Lower leg skin (tissue), 4 donors: ENCODE measurements at regions not wholly inside any gene's neighbourhood (a gene's known extent, or its start where the extent isn't known, plus 50 kb on each side); places are given as distances from the start of the nearest gene placed in this dataset.

Source experiments
- DNase-seq, 2 donors: peaks; one replicate each; pipeline ENCODE4 v3.0.0-alpha.2; 2019; ENCODE audit warnings: low spot score in 2 of 2
- H3K4me3 ChIP-seq: fragments of 200-600 bp; sonication (generic); 2 replicates; pipeline ENCODE4 v1.5.1; 2017; ENCODE audit warnings: mild to moderate bottlenecking, low read depth; ENCODE audit not compliant: poor library complexity, severe bottlenecking
- CTCF ChIP-seq, 3 donors: fragments of 450-650 bp; IDR thresholded peaks; one replicate each; pipeline ENCODE4 v1.5.1; 2016; ENCODE audit warnings: antibody characterized with exemption in 3 of 3, mild to moderate bottlenecking in 3 of 3, moderate library complexity in 2 of 3
- POLR2A ChIP-seq, 2 donors: fragments of 450-650 bp; IDR thresholded peaks; one replicate each; pipeline ENCODE4 v1.6.1; 2016 to 2017; ENCODE audit warnings: antibody characterized with exemption in 2 of 2, mild to moderate bottlenecking in 1 of 2, moderate library complexity in 1 of 2
- WGBS, 2 donors: methylation state at CpG; one replicate each; pipeline ENCODE4 v1.1.5; 2018; 5-methylcytosine and 5-hydroxymethylcytosine counted together
- intact Hi-C: fragments of 100-400 bp; cut with DNase I; formaldehyde crosslinking; loops from one replicate; pipeline ENCODE4 v1.15.0; 2023; ENCODE audit warnings: low total_unique reads

- 48 to 50% methylated on average over 5 of the region's 5 CpGs for whole genome bisulfite sequencing, 2 donors
- TF ChIP-seq CTCF (IDR thresholded peaks at IDR 0.05) (no peak), POLR2A (IDR thresholded peaks at IDR 0.05) (no peak)
- no peak for DNase-seq
- no peak overlapping the region for H3K4me3 ChIP-seq
- intact Hi-C loops = no loop called here
Measured at GRCh38 chr20:57043091-57043490, 223.3 kb downstream of the BMP7 start.

- intact Hi-C loops = no loop called here
- no peak for DNase-seq
- WGBS, 2 donors = 37 to 54% methylated on average over 16 of the region's 16 CpGs
- H3K4me3 ChIP-seq = no peak overlapping the region
- no peak for TF ChIP-seq CTCF (IDR thresholded peaks at IDR 0.05)
- TF ChIP-seq POLR2A (IDR thresholded peaks at IDR 0.05) = no peak
Measured at GRCh38 chr20:57043669-57044268, 222.7 kb downstream of the BMP7 start.

GRCh38 chr20:57047281-57048026, 219.0 kb downstream of the BMP7 start:
- WGBS, 2 donors = 35 to 38% methylated on average over 20 of the region's 20 CpGs
- TF ChIP-seq CTCF (IDR thresholded peaks at IDR 0.05) (no peak), POLR2A (IDR thresholded peaks at IDR 0.05) (no peak)
- H3K4me3 ChIP-seq = no peak overlapping the region
- intact Hi-C loops = no loop called here
- no peak for DNase-seq

GRCh38 chr20:57048027-57048869, 218.2 kb downstream of the BMP7 start:
- TF ChIP-seq POLR2A (IDR thresholded peaks at IDR 0.05) (no peak), CTCF (IDR thresholded peaks at IDR 0.05) (no peak)

GRCh38 chr20:57049296-57049695, 217.1 kb downstream of the BMP7 start:
- WGBS, 2 donors = 48 to 51% methylated on average over 10 of the region's 10 CpGs
- no peak overlapping the region for H3K4me3 ChIP-seq
- no peak for TF ChIP-seq POLR2A (IDR thresholded peaks at IDR 0.05)
- no peak for TF ChIP-seq CTCF (IDR thresholded peaks at IDR 0.05)
- intact Hi-C loops = no loop called here
- DNase-seq = no peak

More at GRCh38 chr20:57048027-57048869, 218.2 kb downstream of the BMP7 start:
- DNase-seq = peak in 1 of 2 donors; percentile 53
- intact Hi-C loops = no loop called here
- WGBS, 2 donors = 32 to 34% methylated on average over 14 of the region's 14 CpGs
- H3K4me3 ChIP-seq = no peak overlapping the region
